ENCODE measurements at regions not wholly inside any gene's neighbourhood (a gene's known extent, or its start where the extent isn't known, plus 50 kb on each side); places are given as distances from the start of the nearest gene placed in this dataset.
"Not testable (repeated sequence)": the region's sequence is repeated elsewhere in the genome, so short reads cannot be mapped to it uniquely, and the experiment has no call there.

GRCh38 chr5:12856105-12856504 lies 951.9 kb upstream of the CTNND2 start:
- not testable (repeated sequence) for TF ChIP-seq FOXJ3 (CRISPR knock-in tag; IDR thresholded peaks at IDR 0.05; ENCODE audit: borderline replicate concordance); ZNF671 (CRISPR knock-in tag; IDR thresholded peaks at IDR 0.05); E2F4 (CRISPR knock-in tag; IDR thresholded peaks at IDR 0.05; ENCODE audit: borderline replicate concordance, low read depth); CTCF (IDR thresholded peaks at IDR 0.05); USF2 (CRISPR knock-in tag; IDR thresholded peaks at IDR 0.05); PREB (CRISPR knock-in tag; IDR thresholded peaks at IDR 0.05; ENCODE audit: borderline replicate concordance); TEAD4 (CRISPR knock-in tag; IDR thresholded peaks at IDR 0.05)

Data from WTC11 (cell line).